K562 (cell line): ENCODE measurements at regions not wholly inside any gene's neighbourhood (a gene's known extent, or its start where the extent isn't known, plus 50 kb on each side); places are given as distances from the start of the nearest gene placed in this dataset.

ENCODE experiments used
- ATF1 ChIP-seq, 2 experiments: fragments of 450-650 bp in 1 of 2; IDR thresholded peaks; 2 replicates each; pipeline ENCODE4 v1.6.1; 2016; ENCODE audit warnings: missing compliant biosample characterization in 1 of 2, missing genetic modification characterization in 1 of 2
- BCL6 ChIP-seq: fragments of 250-450 bp; sonication (Bioruptor Pico); IDR thresholded peaks from 2 replicates; pipeline ENCODE4 v1.4.0; 2020
- CEBPB ChIP-seq: fragments of 450-650 bp; IDR thresholded peaks from 2 replicates; pipeline ENCODE4 v1.6.1; 2016; ENCODE audit warnings: missing genetic modification characterization, missing compliant biosample characterization
- EP300 ChIP-seq: IDR thresholded peaks from 2 replicates; pipeline ENCODE4 v1.6.1; 2012; ENCODE audit warnings: low read length, improper control_type of control experiment
- HDAC6 ChIP-seq: IDR thresholded peaks from 2 replicates; pipeline ENCODE4 v1.6.1; 2012; ENCODE audit warnings: low read depth, mild to moderate bottlenecking, control low read depth, inconsistent platforms, low read length, moderate library complexity
- ILF3 ChIP-seq: fragments of 450-650 bp; IDR thresholded peaks from 2 replicates; pipeline ENCODE4 v1.6.1; 2018; ENCODE audit warnings: antibody characterized with exemption, mild to moderate bottlenecking, moderate library complexity, borderline replicate concordance
- KDM1A ChIP-seq, 2 experiments: fragments of 450-650 bp; IDR thresholded peaks; 2 replicates each; pipeline ENCODE4 v1.6.1; 2016; ENCODE audit warnings: mild to moderate bottlenecking in 2 of 2
- POLR3A ChIP-seq: IDR thresholded peaks from 2 replicates; pipeline ENCODE4 v1.6.1; 2011; ENCODE audit warnings: borderline replicate concordance, mild to moderate bottlenecking, moderate library complexity; ENCODE audit not compliant: insufficient read length, insufficient read depth; ENCODE audit errors: extremely low read depth
- RAD21 ChIP-seq, 2 experiments: fragments of 250-450 bp in 1 of 2; fragments of 450-650 bp in 1 of 2; sonication (Bioruptor Pico) in 1 of 2; formaldehyde crosslinking in 1 of 2; IDR thresholded peaks in 1 of 2; conservative IDR thresholded peaks in 1 of 2; 2 replicates each; pipeline versions ENCODE4 v1.4.0 to v1.8.0; 2020 to 2022; ENCODE audit warnings: mild to moderate bottlenecking in 2 of 2, moderate library complexity in 1 of 2
- SAP30 ChIP-seq: fragments of 200-600 bp; sonication (generic); IDR thresholded peaks from 2 replicates; pipeline ENCODE4 v1.6.1; 2012; ENCODE audit warnings: borderline replicate concordance, low read depth, mild to moderate bottlenecking, moderate library complexity, low read length, control low read depth, inconsistent platforms; ENCODE audit not compliant: insufficient read depth, poor library complexity, severe bottlenecking
- SMC3 ChIP-seq: conservative IDR thresholded peaks from 2 replicates; pipeline ENCODE4 v1.6.1; 2011; ENCODE audit warnings: low read depth, low read length, improper control_type of control experiment; ENCODE audit not compliant: insufficient read depth
- ZFP36 ChIP-seq: fragments of 150-350 bp; IDR thresholded peaks from 2 replicates; pipeline ENCODE4 v1.6.1; 2018; ENCODE audit warnings: low read length, low read depth; ENCODE audit not compliant: partially characterized antibody
- TF ChIP-seq, protein P1 (sequence below), 3 experiments: IDR thresholded peaks in 2 of 3; conservative IDR thresholded peaks in 1 of 3; 2 replicates each; pipeline ENCODE4 v1.5.1; 2011 to 2012; ENCODE audit warnings: low read length in 3 of 3, mild to moderate bottlenecking in 3 of 3, control low read depth in 2 of 3, improper control_type of control experiment in 1 of 3, inconsistent platforms in 1 of 3, low read depth in 1 of 3, mixed read lengths in 1 of 3, moderate library complexity in 1 of 3; ENCODE audit not compliant: insufficient read depth in 2 of 3

DNA sequence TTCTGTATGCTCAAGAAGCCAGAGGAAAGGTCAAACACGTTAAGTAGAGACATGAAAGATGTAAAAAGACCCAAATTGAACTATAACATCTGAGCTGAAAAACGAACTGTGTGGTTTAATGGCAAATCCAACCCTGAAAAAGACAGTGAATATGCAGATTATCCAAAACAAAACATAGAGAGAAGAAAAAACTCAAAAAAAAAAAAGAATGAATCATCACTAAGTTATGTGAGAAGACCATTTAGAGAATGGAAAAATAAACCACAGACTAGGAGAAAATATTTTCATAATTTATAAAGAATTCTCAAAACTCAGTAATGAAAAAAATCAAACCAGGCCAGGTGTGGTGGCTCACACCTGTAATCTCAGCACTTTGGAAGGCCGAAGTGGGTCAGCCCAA is 253.3 kb downstream of the PLPP3 start:
- TF ChIP-seq CEBPB (tag) (no peak), RAD21 (CRISPR knock-in tag; conservative IDR thresholded peaks at IDR 0.05 in 1 of 2, IDR thresholded peaks at IDR 0.05 in 1 of 2) (no peak), BCL6 (CRISPR knock-in tag) (no peak), ATF1 (CRISPR knock-in tag; IDR thresholded peaks at IDR 0.05) (no peak), ATF1 (tag; IDR thresholded peaks at IDR 0.05) (no peak), SAP30 (no peak), SMC3 (no peak), POLR3A (no peak), HDAC6 (no peak), ILF3 (no peak), EP300 (no peak), ZFP36 (no peak), KDM1A (IDR thresholded peaks at IDR 0.05) (no peak)
- TF ChIP-seq, protein P1, sequence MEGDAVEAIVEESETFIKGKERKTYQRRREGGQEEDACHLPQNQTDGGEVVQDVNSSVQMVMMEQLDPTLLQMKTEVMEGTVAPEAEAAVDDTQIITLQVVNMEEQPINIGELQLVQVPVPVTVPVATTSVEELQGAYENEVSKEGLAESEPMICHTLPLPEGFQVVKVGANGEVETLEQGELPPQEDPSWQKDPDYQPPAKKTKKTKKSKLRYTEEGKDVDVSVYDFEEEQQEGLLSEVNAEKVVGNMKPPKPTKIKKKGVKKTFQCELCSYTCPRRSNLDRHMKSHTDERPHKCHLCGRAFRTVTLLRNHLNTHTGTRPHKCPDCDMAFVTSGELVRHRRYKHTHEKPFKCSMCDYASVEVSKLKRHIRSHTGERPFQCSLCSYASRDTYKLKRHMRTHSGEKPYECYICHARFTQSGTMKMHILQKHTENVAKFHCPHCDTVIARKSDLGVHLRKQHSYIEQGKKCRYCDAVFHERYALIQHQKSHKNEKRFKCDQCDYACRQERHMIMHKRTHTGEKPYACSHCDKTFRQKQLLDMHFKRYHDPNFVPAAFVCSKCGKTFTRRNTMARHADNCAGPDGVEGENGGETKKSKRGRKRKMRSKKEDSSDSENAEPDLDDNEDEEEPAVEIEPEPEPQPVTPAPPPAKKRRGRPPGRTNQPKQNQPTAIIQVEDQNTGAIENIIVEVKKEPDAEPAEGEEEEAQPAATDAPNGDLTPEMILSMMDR (IDR thresholded peaks at IDR 0.05 in 2 of 3, conservative IDR thresholded peaks at IDR 0.05 in 1 of 3; ENCODE audit: insufficient read depth in 2 of 3, low read depth in 1 of 3, low read length in 3 of 3) = no peak
